GM10266 (cell line): ENCODE measurements at regions not wholly inside any gene's neighbourhood (a gene's known extent, or its start where the extent isn't known, plus 50 kb on each side); places are given as distances from the start of the nearest gene placed in this dataset.

Experiments
- DNase-seq: peaks from one replicate; pipeline ENCODE4 v3.0.0; 2012; ENCODE audit errors: extremely low spot score
- TF ChIP-seq, protein P1 (sequence below): IDR thresholded peaks from 2 replicates; pipeline ENCODE4 v1.5.1; 2012; ENCODE audit warnings: mild to moderate bottlenecking, low read depth; ENCODE audit not compliant: control insufficient read depth, insufficient read depth; ENCODE audit errors: missing control alignments

DNA sequence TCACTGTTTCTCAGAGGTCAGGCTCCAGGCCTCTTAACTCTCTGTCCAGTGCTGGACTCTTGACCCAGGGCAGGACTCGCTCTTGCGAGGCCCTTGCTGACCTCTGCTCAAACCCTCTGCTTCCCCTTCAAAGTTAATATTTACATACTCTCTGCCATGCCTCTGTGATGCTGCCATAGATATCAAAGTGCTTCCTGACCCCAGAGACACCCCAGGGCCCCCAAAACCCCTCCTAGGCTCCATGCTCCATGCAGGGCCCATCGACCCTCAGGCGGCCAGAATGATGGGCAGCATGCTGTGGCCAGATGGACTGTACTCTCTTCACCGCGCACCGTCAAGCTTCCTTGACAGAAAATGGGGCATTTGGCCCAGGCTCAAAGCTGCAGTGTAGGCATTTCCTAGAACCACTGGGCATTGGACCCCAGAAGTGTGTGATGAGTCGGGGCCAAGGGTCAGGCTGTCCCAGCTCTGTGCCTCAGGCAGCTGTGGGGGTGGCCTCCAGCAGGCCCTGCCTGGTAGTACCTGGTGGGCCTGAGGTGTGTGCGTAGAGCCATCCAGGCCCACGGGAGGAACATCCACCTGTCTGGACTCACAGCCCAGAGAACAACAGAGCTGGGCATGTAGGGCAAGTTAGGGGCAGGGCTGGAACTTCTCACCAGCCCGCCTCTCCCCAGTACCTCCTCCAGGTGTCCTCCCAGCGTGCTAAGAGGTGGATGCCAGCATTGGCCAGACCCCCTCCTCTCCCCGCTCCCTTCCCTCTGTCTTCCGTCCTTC, 142.8 kb downstream of the VEGFA start:
- no peak for DNase-seq
- TF ChIP-seq, protein P1, sequence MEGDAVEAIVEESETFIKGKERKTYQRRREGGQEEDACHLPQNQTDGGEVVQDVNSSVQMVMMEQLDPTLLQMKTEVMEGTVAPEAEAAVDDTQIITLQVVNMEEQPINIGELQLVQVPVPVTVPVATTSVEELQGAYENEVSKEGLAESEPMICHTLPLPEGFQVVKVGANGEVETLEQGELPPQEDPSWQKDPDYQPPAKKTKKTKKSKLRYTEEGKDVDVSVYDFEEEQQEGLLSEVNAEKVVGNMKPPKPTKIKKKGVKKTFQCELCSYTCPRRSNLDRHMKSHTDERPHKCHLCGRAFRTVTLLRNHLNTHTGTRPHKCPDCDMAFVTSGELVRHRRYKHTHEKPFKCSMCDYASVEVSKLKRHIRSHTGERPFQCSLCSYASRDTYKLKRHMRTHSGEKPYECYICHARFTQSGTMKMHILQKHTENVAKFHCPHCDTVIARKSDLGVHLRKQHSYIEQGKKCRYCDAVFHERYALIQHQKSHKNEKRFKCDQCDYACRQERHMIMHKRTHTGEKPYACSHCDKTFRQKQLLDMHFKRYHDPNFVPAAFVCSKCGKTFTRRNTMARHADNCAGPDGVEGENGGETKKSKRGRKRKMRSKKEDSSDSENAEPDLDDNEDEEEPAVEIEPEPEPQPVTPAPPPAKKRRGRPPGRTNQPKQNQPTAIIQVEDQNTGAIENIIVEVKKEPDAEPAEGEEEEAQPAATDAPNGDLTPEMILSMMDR = no peak

DNA sequence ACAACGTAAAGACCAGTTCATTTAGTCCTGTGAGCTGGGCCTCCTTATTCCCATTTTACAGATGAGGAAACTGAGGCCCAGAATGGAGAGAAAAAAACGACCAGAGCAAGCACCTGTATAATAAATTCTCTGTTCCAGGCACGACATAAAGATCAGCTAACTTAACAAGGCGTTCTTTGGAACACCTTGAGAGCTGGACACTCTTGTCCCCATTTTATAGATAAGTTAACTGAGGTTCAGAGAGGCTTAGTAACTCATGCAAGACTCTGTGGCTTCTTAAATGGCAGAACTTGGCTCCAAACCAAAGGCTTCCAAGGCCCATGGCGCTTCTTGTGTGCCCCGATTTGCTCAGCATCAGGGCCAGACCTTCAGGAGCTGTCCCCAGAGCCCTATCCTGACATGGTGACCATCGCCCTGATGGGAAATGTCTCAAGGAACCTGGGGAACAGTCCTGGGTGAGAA, 142.1 kb downstream of the VEGFA start:
- TF ChIP-seq, protein P1 = no peak
- DNase-seq = no peak

DNA sequence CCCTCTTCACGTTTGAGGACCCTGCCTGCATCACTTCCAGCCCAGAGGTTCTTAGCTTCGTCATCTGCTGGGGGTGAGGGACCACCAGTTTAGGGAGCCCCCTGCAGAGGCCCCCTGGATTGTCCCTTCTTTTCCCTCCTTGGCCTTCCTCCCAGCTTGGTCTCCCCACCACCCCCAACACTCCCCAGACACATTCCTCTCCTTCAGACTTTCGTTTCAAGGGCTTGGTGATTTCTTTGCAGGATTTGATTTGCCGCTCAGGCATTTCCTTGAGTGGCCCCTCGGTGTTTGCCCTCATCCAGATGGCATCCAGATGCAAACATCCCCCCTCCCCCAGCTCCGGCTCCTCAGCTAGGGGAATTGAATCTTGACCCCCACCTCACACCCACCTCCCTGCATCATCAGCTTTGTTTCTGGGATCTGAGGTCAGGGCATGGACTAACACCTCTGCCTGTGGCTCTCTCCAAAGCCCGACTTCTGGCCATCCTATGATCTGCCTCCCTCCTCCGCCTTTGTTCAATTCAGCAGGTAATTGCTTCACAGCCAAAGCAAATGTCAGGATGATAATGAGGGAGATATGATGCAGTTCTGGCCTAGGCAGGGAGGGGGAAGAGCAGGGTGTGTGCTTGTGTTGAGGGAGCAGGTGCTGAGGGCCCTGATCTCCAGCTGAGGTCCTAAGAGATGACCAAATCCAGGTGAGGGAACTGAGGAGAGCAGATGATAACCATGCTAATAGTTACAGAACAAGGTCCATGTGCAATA, 141.5 kb downstream of the VEGFA start:
- DNase-seq = no peak
- TF ChIP-seq, protein P1 = no peak

DNA sequence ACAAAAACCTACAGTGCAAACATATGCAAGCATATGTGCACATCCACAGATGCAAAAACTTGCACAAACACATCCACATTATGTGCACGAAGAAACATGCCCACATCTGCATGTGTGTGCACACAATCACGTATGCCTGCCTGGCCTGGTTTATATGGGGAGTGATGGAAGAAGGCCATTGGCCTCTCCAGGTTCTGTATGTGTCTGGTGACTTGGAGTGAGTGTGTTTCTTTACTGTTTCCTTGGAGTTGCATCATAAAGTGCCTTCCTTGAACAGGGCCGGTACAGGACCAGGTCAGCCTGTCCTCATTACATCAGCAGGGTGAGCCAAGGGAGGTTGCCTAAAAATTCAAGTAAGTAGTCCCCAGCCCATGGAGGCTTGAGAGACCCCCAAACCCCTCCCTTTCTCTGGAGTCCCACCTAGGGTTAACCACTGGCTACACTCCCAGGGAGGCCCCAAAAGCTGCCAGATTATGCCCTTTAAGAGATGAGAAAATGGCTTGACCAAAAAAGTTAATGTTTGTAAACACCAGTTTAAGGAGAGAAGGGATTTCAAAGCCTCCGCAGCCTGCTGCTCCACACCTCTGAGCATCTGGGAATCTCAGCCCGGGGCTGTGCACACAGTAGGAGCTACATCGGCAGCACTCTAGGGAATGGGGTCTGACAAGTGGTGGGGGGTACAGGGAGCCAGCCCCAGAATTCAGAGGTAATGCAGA, 140.8 kb downstream of the VEGFA start:
- TF ChIP-seq, protein P1 = no peak
- no peak for DNase-seq

DNA sequence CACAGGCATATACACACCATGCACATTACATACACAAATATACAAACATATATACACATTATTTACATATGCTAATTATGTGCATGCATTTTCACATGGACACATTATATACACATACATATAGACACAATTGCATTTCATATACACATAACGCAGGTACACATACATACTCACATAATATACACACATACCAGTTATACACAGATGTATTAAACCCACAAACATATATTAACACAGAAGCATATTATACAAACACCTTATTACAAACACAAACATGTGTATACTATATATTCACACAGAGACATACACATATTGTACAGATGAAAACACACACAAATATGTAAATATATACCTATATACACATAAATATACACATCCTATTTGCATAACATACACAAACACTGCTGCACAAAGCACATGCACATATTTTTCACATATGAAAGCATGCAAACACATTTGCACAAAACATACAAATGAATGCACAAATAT, 140.2 kb downstream of the VEGFA start:
- no peak for DNase-seq
- TF ChIP-seq, protein P1 = no peak

DNA sequence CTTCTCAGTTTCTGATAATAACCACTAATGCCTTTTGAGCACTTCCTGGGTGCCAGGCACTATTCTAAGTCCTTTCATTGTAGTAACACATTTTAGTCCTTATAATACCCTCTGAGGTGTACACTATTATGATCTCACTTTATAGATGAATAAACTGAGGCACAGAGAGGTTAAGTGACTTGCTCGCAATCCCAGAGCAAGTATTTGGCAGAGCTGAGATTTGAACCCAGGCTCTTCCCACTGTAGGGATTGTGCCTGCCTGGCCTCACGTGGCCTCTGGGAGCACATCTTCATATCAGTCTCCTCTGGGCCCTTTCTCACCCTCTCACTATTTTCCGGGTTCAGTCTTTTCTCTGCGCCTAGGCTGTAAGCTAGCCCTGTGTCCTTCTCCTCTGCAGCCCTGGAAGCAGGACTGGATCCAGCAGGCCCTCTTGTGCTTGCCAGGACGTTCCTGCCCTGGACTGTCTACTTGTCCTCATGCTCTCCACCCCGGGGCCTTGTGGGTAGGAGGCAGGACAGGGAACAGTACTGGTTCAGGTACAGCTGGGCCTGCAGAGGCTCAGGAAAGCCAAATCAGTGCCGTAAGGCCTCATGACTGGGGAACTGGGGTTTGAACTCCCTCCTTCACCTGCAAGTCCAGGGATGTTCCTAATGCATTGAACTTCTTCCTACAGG, 139.6 kb downstream of the VEGFA start:
- no peak for DNase-seq
- TF ChIP-seq, protein P1 = no peak
